Endothelial cell of umbilical vein (primary cell): ENCODE measurements at regions not wholly inside any gene's neighbourhood (a gene's known extent, or its start where the extent isn't known, plus 50 kb on each side); places are given as distances from the start of the nearest gene placed in this dataset.

ENCODE experiments used
- POLR2A ChIP-seq: IDR thresholded peaks from 2 replicates; pipeline ENCODE4 v1.6.1; 2012; ENCODE audit warnings: low read depth, mild to moderate bottlenecking, control low read depth, low read length
- TF ChIP-seq, protein P1 (sequence below), 2 donors: IDR thresholded peaks; 1 replicate in 1 of 2; 2 replicates in 1 of 2; pipeline ENCODE4 v1.5.1; 2011; ENCODE audit warnings: low read length in 2 of 2, mild to moderate bottlenecking in 2 of 2, moderate library complexity in 2 of 2, control low read depth in 1 of 2, inconsistent platforms in 1 of 2, low read depth in 1 of 2; ENCODE audit not compliant: insufficient read depth in 1 of 2; ENCODE audit errors: extremely low read depth in 1 of 2

DNA sequence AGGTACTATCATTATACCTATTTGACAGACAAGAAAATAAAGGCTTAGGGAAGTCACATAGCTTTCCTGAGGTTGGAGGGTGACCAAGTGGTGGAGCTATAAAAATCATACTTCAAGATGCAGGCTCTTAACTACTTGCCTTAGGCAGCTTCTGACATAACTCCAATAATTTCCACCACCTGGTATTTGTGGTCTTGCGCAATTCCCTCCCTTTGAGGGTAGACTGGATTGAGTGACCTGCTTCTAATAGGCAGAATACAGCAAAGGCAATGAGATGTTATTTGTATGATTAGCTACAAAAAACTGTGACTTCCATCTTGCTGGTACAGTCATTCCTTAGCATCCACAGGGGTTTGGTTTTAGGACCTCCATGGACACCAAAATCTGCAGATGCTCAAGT lies 385.5 kb downstream of the TMEM114 start:
- TF ChIP-seq POLR2A: no peak
- TF ChIP-seq, protein P1, sequence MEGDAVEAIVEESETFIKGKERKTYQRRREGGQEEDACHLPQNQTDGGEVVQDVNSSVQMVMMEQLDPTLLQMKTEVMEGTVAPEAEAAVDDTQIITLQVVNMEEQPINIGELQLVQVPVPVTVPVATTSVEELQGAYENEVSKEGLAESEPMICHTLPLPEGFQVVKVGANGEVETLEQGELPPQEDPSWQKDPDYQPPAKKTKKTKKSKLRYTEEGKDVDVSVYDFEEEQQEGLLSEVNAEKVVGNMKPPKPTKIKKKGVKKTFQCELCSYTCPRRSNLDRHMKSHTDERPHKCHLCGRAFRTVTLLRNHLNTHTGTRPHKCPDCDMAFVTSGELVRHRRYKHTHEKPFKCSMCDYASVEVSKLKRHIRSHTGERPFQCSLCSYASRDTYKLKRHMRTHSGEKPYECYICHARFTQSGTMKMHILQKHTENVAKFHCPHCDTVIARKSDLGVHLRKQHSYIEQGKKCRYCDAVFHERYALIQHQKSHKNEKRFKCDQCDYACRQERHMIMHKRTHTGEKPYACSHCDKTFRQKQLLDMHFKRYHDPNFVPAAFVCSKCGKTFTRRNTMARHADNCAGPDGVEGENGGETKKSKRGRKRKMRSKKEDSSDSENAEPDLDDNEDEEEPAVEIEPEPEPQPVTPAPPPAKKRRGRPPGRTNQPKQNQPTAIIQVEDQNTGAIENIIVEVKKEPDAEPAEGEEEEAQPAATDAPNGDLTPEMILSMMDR (IDR thresholded peaks at IDR 0.05; ENCODE audit: extremely low read depth in 1 of 2, insufficient read depth in 1 of 2, low read depth in 1 of 2, low read length in 2 of 2): no peak
